Caco-2 (cell line): ENCODE measurements at regions not wholly inside any gene's neighbourhood (a gene's known extent, or its start where the extent isn't known, plus 50 kb on each side); places are given as distances from the start of the nearest gene placed in this dataset.

Experiments
- BruUV-seq: library from RNA; stranded (reverse); fragments of 400-500 nt; replicated peaks from 2 replicates; lab custom pipeline; 2021; lab: Mats Ljungman, UMichigan
- CTCF ChIA-PET: fragments of 300-600 bp; sonication (Branson Sonifier 250); formaldehyde crosslinking; loops from one replicate; lab custom pipeline; 2022; ENCODE audit warnings: antibody characterized with exemption; lab: Charles Lee
- POLR2A ChIA-PET: fragments of 300-600 bp; sonication (Branson Sonifier 250); formaldehyde crosslinking; loops from one replicate; lab custom pipeline; 2022; ENCODE audit warnings: antibody characterized with exemption; lab: Charles Lee
- DNase-seq, 2 experiments: peaks; one replicate each; pipeline versions ENCODE4 v3.0.0 to v3.0.0-alpha.2; 2020 to 2022
- H3K27me3 ChIP-seq: replicated peaks from 2 replicates; pipeline ENCODE4 v1.6.0; 2011; ENCODE audit warnings: low read length; ENCODE audit not compliant: control insufficient read depth, insufficient read depth
- H3K36me3 ChIP-seq: 2 replicates; pipeline ENCODE4 v1.5.1; 2011; ENCODE audit warnings: low read length; ENCODE audit not compliant: control insufficient read depth, insufficient read depth
- H3K4me1 ChIP-seq: fragments of 250-450 bp; sonication (Bioruptor Pico); 2 replicates; pipeline ENCODE4 v1.5.1; 2020; ENCODE audit warnings: mild to moderate bottlenecking
- H3K4me3 ChIP-seq: 2 replicates; pipeline ENCODE4 v1.5.1; 2011; ENCODE audit warnings: low read depth, mild to moderate bottlenecking, control low read depth, low read length
- H3K9me3 ChIP-seq: fragments of 250-450 bp; sonication (Bioruptor Pico); 2 replicates; pipeline ENCODE4 v1.5.1; 2020; ENCODE audit warnings: mild to moderate bottlenecking, moderate library complexity
- H3K27ac Mint-ChIP-seq: one replicate; pipeline ENCODE4 v1.8.0; 2022; ENCODE audit warnings: mixed read lengths; ENCODE audit not compliant: unreplicated experiment
- H3K27me3 Mint-ChIP-seq: one replicate; pipeline ENCODE4 v1.8.0; 2022; ENCODE audit warnings: mixed read lengths; ENCODE audit not compliant: insufficient read depth, unreplicated experiment
- H3K36me3 Mint-ChIP-seq: one replicate; pipeline ENCODE4 v1.8.0; 2022; ENCODE audit warnings: mild to moderate bottlenecking, mixed read lengths; ENCODE audit not compliant: insufficient read depth, unreplicated experiment
- H3K4me1 Mint-ChIP-seq: one replicate; pipeline ENCODE4 v1.8.0; 2022; ENCODE audit warnings: low read depth, mixed read lengths; ENCODE audit not compliant: unreplicated experiment
- H3K4me3 Mint-ChIP-seq: one replicate; pipeline ENCODE4 v1.8.0; 2022; ENCODE audit warnings: mild to moderate bottlenecking, moderate library complexity, mixed read lengths; ENCODE audit not compliant: unreplicated experiment
- H3K9me3 Mint-ChIP-seq: one replicate; pipeline ENCODE4 v1.8.0; 2022; ENCODE audit warnings: mixed read lengths; ENCODE audit not compliant: unreplicated experiment
- intact Hi-C: fragments of 100-400 bp; cut with micrococcal nuclease; formaldehyde crosslinking; loops from one replicate; pipeline ENCODE4 v1.10.0; 2022; ENCODE audit not compliant: unreplicated experiment
- TF ChIP-seq, protein P1 (sequence below), 2 experiments: fragments of 200-600 bp in 1 of 2; IDR thresholded peaks; 1 replicate in 1 of 2; 2 replicates in 1 of 2; pipeline versions ENCODE4 v1.5.1 to v1.8.0; 2011 to 2022; ENCODE audit warnings: antibody characterized with exemption in 1 of 2, control low read depth in 1 of 2, inconsistent platforms in 1 of 2, low read depth in 1 of 2, low read length in 1 of 2, mild to moderate bottlenecking in 1 of 2, moderate library complexity in 1 of 2; ENCODE audit not compliant: insufficient read depth in 1 of 2, severe bottlenecking in 1 of 2, unreplicated experiment in 1 of 2

DNA sequence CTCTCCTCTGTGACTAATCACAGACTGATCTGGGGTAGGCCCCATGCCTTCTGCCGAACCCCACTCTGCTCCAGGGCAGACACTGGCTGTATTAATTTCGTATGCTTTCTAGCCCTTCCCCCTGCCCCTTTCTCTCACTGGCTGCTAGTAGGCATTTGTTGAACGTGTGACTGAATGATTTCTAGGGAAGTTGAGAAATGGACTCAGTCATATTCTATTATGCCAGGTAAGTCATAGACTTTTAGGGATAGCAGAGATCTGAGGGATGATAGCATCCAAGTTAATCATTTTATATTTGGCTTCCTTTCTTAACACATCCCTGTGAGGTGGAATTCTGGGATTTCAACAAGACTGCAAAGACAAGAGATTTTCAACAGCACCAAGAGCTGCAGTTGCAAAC lies 166.4 kb downstream of the FGF9 start:
- peak overlapping the region; percentile 96 for H3K27ac Mint-ChIP-seq
- ChIA-PET CTCF (interaction anchor here (1.0 to 1.5 kb wide), 3 partner anchors 27 to 161 kb away, joined by 3 to 4 read pairs (median 3); no protein-coding TSS in a partner anchor), POLR2A (no interaction called here)
- TF ChIP-seq, protein P1, sequence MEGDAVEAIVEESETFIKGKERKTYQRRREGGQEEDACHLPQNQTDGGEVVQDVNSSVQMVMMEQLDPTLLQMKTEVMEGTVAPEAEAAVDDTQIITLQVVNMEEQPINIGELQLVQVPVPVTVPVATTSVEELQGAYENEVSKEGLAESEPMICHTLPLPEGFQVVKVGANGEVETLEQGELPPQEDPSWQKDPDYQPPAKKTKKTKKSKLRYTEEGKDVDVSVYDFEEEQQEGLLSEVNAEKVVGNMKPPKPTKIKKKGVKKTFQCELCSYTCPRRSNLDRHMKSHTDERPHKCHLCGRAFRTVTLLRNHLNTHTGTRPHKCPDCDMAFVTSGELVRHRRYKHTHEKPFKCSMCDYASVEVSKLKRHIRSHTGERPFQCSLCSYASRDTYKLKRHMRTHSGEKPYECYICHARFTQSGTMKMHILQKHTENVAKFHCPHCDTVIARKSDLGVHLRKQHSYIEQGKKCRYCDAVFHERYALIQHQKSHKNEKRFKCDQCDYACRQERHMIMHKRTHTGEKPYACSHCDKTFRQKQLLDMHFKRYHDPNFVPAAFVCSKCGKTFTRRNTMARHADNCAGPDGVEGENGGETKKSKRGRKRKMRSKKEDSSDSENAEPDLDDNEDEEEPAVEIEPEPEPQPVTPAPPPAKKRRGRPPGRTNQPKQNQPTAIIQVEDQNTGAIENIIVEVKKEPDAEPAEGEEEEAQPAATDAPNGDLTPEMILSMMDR (IDR thresholded peaks at IDR 0.05; ENCODE audit: insufficient read depth in 1 of 2, low read depth in 1 of 2, low read length in 1 of 2, severe bottlenecking in 1 of 2, unreplicated experiment in 1 of 2): no peak
- H3K4me1 Mint-ChIP-seq: peaks cover 44% of the 10 kb centered on the region
- no peak overlapping the region for H3K4me3 ChIP-seq
- no peaks in the 10 kb centered on the region for H3K9me3 ChIP-seq
- H3K9me3 Mint-ChIP-seq: peaks cover 12% of the 10 kb centered on the region
- H3K36me3 ChIP-seq: no peaks in the 10 kb centered on the region
- no peaks in the 10 kb centered on the region for H3K27me3 ChIP-seq
- intact Hi-C loops: loop anchor here (2.0 to 5.0 kb wide), 2 partner anchors 94 to 165 kb away; partner anchors contain the start of gene FGF9
- no peaks in the 10 kb centered on the region for H3K27me3 Mint-ChIP-seq
- no peaks in the 10 kb centered on the region for H3K36me3 Mint-ChIP-seq
- no peak for DNase-seq
- H3K4me1 ChIP-seq: peaks cover 27% of the 10 kb centered on the region
- BruUV-seq: TSS peak; percentile 47
- no peak overlapping the region for H3K4me3 Mint-ChIP-seq

DNA sequence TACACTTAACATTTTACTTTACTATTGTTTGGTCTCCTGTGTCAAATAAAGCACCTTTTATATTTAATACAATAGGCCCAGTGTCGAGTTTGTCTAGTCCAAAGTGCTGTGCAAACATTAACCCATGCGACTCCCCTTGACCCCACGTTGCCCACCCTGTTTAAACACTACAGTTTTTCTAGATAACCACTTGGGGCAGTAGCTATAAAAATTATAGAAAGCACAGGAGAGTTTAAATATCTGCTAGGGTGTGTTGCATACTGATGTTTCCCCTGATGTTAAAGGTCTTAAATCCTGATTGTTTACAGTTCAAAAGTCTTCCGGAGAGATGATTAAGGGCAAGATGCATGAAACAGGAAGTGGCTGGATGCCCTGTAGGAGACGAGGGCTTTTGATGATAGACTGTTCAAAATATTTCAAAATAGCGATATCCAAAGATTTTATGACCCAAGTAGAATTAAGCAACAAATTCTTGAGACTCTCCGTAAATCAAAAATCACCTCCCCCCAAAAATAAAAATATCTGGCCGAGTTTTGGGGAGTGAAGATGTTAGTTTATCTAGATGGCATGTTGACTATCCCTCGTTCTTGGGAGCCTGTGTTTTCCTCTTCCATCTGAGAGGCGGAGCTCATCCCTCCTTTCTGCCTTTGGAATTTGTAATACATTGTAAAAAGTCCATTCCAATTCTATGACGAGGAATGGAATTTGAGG lies 167.1 kb downstream of the FGF9 start:
- intact Hi-C loops: loop anchor here (2.0 to 5.0 kb wide), 2 partner anchors 95 to 166 kb away; partner anchors contain the start of gene FGF9
- no peaks in the 10 kb centered on the region for H3K36me3 ChIP-seq
- BruUV-seq: no TSS peak
- Mint-ChIP-seq H3K27me3 (no peaks in the 10 kb centered on the region), H3K27ac (peak overlapping the region; percentile 96), H3K36me3 (no peaks in the 10 kb centered on the region), H3K4me1 (peaks cover 43% of the 10 kb centered on the region), H3K4me3 (peak overlapping the region; percentile 87), H3K9me3 (peaks cover 5% of the 10 kb centered on the region)
- TF ChIP-seq, protein P1 (IDR thresholded peaks at IDR 0.05; ENCODE audit: insufficient read depth in 1 of 2, low read depth in 1 of 2, low read length in 1 of 2, severe bottlenecking in 1 of 2, unreplicated experiment in 1 of 2): peak; percentile 26 to 35
- H3K9me3 ChIP-seq: no peaks in the 10 kb centered on the region
- H3K4me3 ChIP-seq: 0 out of 2 replicates have a peak overlapping the region, but pooled peaks have one; percentile 8
- POLR2A ChIA-PET: no interaction called here
- no peaks in the 10 kb centered on the region for H3K27me3 ChIP-seq
- peak in 1 of 2 experiments; percentile 25 for DNase-seq
- peaks cover 27% of the 10 kb centered on the region for H3K4me1 ChIP-seq
- CTCF ChIA-PET: interaction anchor here (1.0 to 1.5 kb wide), 3 partner anchors 28 to 161 kb away, joined by 3 to 4 read pairs (median 3); no protein-coding TSS in a partner anchor

DNA sequence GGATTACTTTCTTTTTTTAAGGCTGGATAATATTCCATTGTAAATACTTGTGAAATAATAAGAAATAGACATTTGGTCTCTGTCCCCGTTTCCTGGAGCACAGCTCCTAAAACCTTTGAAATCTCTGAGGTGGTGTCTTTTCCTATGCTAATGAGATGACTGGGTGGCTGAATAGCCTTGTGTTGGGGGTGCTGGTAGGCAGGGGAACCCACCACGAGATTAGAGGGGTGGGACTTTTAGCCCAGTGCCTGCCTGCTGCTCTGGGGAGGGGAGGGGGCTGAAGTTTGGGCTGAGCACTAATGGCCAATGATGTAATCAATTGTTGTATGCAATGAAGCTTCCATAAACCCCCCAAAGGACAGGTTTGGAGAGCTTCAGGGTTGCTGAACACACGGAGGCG lies 175.7 kb downstream of the FGF9 start:
- Histone ChIP-seq H3K4me1 (no peaks in the 10 kb centered on the region), H3K4me3 (no peak overlapping the region), H3K27me3 (no peaks in the 10 kb centered on the region), H3K36me3 (no peaks in the 10 kb centered on the region), H3K9me3 (no peaks in the 10 kb centered on the region)
- BruUV-seq: no TSS peak
- Mint-ChIP-seq H3K27ac (no peak overlapping the region), H3K36me3 (no peaks in the 10 kb centered on the region), H3K27me3 (no peaks in the 10 kb centered on the region), H3K4me3 (no peak overlapping the region), H3K9me3 (no peaks in the 10 kb centered on the region), H3K4me1 (peaks cover 5% of the 10 kb centered on the region)
- ChIA-PET CTCF (no interaction called here), POLR2A (no interaction called here)
- DNase-seq: no peak
- TF ChIP-seq, protein P1 (IDR thresholded peaks at IDR 0.05; ENCODE audit: insufficient read depth in 1 of 2, low read depth in 1 of 2, low read length in 1 of 2, severe bottlenecking in 1 of 2, unreplicated experiment in 1 of 2): no peak
- intact Hi-C loops: loop anchor here (10.0 kb wide), 1 partner anchor 212 kb away; no protein-coding TSS in a partner anchor
